Peyer's patch (tissue), 4 donors: ENCODE measurements at regions not wholly inside any gene's neighbourhood (a gene's known extent, or its start where the extent isn't known, plus 50 kb on each side); places are given as distances from the start of the nearest gene placed in this dataset.

Source experiments
- CTCF ChIP-seq, 6 experiments: fragments of 450-650 bp in 4 of 6; fragments of 200-600 bp in 2 of 6; sonication (generic) in 1 of 6; IDR thresholded peaks; one replicate each; pipeline ENCODE4 v1.5.1; 2017 to 2019; ENCODE audit warnings: antibody characterized with exemption in 6 of 6, mild to moderate bottlenecking in 3 of 6, moderate library complexity in 1 of 6
- POLR2A ChIP-seq, 2 donors: fragments of 450-650 bp; IDR thresholded peaks; one replicate each; pipeline ENCODE4 v1.5.1; 2017; ENCODE audit warnings: antibody characterized with exemption in 2 of 2, mild to moderate bottlenecking in 2 of 2, moderate library complexity in 2 of 2

- TF ChIP-seq CTCF (IDR thresholded peaks at IDR 0.05): no peak
- TF ChIP-seq POLR2A (IDR thresholded peaks at IDR 0.05): no peak
These were observed 148.6 kb upstream of the ETV3 start for GRCh38 chr1:157286646-157287420.
